SK-N-SH treated with all-trans-retinoic acid at 6 μM for 48 hours (cell line): ENCODE measurements at regions not wholly inside any gene's neighbourhood (a gene's known extent, or its start where the extent isn't known, plus 50 kb on each side); places are given as distances from the start of the nearest gene placed in this dataset.

Experiments
- ARNTL ChIP-seq: fragments of 450-650 bp; formaldehyde crosslinking; IDR thresholded peaks from 2 replicates; pipeline ENCODE4 v1.5.0; 2020; ENCODE audit warnings: low read depth, mild to moderate bottlenecking, moderate library complexity, borderline replicate concordance
- CSDC2 ChIP-seq: fragments of 250-450 bp; sonication (Bioruptor Pico); IDR thresholded peaks from 2 replicates; pipeline ENCODE4 v1.5.0; 2020; ENCODE audit warnings: mild to moderate bottlenecking, moderate library complexity
- PPARA ChIP-seq: fragments of 250-450 bp; sonication (Bioruptor Pico); IDR thresholded peaks from 2 replicates; pipeline ENCODE4 v1.5.0; 2020; ENCODE audit warnings: mild to moderate bottlenecking, borderline replicate concordance
- RARB ChIP-seq: fragments of 250-450 bp; sonication (Bioruptor Pico); IDR thresholded peaks from 2 replicates; pipeline ENCODE4 v1.8.0; 2021; ENCODE audit warnings: mild to moderate bottlenecking, moderate library complexity
- TOX ChIP-seq: fragments of 250-450 bp; sonication (Bioruptor Pico); IDR thresholded peaks from 2 replicates; pipeline ENCODE4 v1.8.0; 2021; ENCODE audit warnings: mild to moderate bottlenecking, moderate library complexity, borderline replicate concordance
- ZFP3 ChIP-seq: fragments of 250-450 bp; sonication (Bioruptor Pico); IDR thresholded peaks from 2 replicates; pipeline ENCODE4 v1.5.0; 2020; ENCODE audit warnings: mild to moderate bottlenecking, moderate library complexity
- ZFP30 ChIP-seq: fragments of 450-650 bp; formaldehyde crosslinking; IDR thresholded peaks from 2 replicates; pipeline ENCODE4 v1.5.0; 2022; ENCODE audit warnings: mild to moderate bottlenecking, moderate library complexity
- ZNF565 ChIP-seq: fragments of 450-650 bp; formaldehyde crosslinking; conservative IDR thresholded peaks from 2 replicates; pipeline ENCODE4 v1.5.0; 2020; ENCODE audit warnings: low read depth, mild to moderate bottlenecking, moderate library complexity
- TF ChIP-seq, protein P1 (sequence below): fragments of 250-450 bp; sonication (Bioruptor Pico); IDR thresholded peaks from 2 replicates; pipeline ENCODE4 v1.8.0; 2020; ENCODE audit warnings: mild to moderate bottlenecking, moderate library complexity, borderline replicate concordance
- TF ChIP-seq, protein P2 (sequence below): fragments of 250-450 bp; sonication (Bioruptor Pico); IDR thresholded peaks from 2 replicates; pipeline ENCODE4 v1.5.1; 2021; ENCODE audit warnings: mild to moderate bottlenecking, moderate library complexity
- TF ChIP-seq, protein P3 (sequence below): fragments of 250-450 bp; sonication (Bioruptor Pico); IDR thresholded peaks from 2 replicates; pipeline ENCODE4 v1.5.1; 2020; ENCODE audit warnings: low read depth, mild to moderate bottlenecking, moderate library complexity
- TF ChIP-seq, protein P4 (sequence below): fragments of 250-450 bp; sonication (Bioruptor Pico); IDR thresholded peaks from 2 replicates; pipeline ENCODE4 v1.5.0; 2020; ENCODE audit warnings: mild to moderate bottlenecking, moderate library complexity

DNA sequence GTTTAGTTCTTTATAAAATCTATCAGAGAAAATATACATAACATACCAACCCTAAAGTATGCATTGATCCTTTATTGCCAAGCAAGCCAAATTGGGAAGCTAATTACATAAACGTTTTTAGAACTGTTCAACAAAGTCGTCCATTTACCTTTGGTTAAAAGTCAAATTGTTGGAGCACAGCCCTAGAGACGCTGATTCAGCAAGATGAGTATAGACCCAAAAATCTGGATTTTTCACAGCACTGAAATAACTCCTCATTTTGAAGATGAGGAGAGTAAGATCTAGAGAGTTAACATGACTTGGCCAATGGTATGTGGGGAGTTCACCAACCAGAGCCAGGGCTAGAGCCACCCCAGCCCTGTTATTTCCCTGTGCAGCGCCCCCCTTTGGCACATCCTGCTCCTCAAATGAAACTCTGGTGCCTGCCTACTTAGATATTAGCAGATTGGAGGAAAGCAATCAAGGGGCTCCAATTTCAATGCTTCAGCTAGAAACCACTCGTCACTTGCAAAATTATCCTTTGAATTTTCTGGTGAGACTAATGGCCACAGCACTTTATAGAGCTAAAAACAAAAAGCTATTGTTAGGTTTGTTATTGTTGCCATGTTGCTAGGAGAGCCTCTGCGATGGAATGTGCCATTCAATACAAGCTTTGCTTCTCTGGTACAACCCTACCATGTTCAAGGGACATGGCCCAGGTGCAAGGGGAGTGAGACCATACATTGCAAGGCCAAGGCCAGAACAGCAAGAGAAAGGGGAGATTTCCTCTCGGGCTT, 132.6 kb upstream of the ZEB1 start:
- TF ChIP-seq TOX (CRISPR knock-in tag) (no peak), ZFP3 (CRISPR knock-in tag) (no peak), PPARA (CRISPR knock-in tag) (no peak), RARB (CRISPR knock-in tag) (no peak), ZFP30 (CRISPR knock-in tag) (no peak), ARNTL (CRISPR knock-in tag) (no peak), ZNF565 (CRISPR knock-in tag) (no peak), CSDC2 (CRISPR knock-in tag) (no peak)
- TF ChIP-seq, protein P1, sequence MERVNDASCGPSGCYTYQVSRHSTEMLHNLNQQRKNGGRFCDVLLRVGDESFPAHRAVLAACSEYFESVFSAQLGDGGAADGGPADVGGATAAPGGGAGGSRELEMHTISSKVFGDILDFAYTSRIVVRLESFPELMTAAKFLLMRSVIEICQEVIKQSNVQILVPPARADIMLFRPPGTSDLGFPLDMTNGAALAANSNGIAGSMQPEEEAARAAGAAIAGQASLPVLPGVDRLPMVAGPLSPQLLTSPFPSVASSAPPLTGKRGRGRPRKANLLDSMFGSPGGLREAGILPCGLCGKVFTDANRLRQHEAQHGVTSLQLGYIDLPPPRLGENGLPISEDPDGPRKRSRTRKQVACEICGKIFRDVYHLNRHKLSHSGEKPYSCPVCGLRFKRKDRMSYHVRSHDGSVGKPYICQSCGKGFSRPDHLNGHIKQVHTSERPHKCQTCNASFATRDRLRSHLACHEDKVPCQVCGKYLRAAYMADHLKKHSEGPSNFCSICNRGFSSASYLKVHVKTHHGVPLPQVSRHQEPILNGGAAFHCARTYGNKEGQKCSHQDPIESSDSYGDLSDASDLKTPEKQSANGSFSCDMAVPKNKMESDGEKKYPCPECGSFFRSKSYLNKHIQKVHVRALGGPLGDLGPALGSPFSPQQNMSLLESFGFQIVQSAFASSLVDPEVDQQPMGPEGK (CRISPR knock-in tag), result no peak
- TF ChIP-seq, protein P2, sequence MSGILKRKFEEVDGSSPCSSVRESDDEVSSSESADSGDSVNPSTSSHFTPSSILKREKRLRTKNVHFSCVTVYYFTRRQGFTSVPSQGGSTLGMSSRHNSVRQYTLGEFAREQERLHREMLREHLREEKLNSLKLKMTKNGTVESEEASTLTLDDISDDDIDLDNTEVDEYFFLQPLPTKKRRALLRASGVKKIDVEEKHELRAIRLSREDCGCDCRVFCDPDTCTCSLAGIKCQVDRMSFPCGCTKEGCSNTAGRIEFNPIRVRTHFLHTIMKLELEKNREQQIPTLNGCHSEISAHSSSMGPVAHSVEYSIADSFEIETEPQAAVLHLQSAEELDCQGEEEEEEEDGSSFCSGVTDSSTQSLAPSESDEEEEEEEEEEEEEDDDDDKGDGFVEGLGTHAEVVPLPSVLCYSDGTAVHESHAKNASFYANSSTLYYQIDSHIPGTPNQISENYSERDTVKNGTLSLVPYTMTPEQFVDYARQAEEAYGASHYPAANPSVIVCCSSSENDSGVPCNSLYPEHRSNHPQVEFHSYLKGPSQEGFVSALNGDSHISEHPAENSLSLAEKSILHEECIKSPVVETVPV (CRISPR knock-in tag), result no peak
- TF ChIP-seq, protein P3, sequence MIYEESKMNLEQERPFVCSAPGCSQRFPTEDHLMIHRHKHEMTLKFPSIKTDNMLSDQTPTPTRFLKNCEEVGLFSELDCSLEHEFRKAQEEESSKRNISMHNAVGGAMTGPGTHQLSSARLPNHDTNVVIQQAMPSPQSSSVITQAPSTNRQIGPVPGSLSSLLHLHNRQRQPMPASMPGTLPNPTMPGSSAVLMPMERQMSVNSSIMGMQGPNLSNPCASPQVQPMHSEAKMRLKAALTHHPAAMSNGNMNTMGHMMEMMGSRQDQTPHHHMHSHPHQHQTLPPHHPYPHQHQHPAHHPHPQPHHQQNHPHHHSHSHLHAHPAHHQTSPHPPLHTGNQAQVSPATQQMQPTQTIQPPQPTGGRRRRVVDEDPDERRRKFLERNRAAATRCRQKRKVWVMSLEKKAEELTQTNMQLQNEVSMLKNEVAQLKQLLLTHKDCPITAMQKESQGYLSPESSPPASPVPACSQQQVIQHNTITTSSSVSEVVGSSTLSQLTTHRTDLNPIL (CRISPR knock-in tag), result no peak
- TF ChIP-seq, protein P4, sequence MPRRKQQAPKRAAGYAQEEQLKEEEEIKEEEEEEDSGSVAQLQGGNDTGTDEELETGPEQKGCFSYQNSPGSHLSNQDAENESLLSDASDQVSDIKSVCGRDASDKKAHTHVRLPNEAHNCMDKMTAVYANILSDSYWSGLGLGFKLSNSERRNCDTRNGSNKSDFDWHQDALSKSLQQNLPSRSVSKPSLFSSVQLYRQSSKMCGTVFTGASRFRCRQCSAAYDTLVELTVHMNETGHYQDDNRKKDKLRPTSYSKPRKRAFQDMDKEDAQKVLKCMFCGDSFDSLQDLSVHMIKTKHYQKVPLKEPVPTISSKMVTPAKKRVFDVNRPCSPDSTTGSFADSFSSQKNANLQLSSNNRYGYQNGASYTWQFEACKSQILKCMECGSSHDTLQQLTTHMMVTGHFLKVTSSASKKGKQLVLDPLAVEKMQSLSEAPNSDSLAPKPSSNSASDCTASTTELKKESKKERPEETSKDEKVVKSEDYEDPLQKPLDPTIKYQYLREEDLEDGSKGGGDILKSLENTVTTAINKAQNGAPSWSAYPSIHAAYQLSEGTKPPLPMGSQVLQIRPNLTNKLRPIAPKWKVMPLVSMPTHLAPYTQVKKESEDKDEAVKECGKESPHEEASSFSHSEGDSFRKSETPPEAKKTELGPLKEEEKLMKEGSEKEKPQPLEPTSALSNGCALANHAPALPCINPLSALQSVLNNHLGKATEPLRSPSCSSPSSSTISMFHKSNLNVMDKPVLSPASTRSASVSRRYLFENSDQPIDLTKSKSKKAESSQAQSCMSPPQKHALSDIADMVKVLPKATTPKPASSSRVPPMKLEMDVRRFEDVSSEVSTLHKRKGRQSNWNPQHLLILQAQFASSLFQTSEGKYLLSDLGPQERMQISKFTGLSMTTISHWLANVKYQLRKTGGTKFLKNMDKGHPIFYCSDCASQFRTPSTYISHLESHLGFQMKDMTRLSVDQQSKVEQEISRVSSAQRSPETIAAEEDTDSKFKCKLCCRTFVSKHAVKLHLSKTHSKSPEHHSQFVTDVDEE (CRISPR knock-in tag), result no peak
